Epithelial cell of prostate (primary cell): ENCODE measurements at regions not wholly inside any gene's neighbourhood (a gene's known extent, or its start where the extent isn't known, plus 50 kb on each side); places are given as distances from the start of the nearest gene placed in this dataset.

Experiments used
- DNase-seq: peaks from one replicate; pipeline ENCODE4 v3.0.0-alpha.2; 2011; ENCODE audit warnings: low read depth, low spot score
- H3K27ac ChIP-seq: fragments of 450-650 bp; 2 replicates; pipeline ENCODE4 v1.5.1; 2017; ENCODE audit warnings: mild to moderate bottlenecking

GRCh38 chr10:112047674-112048073 is 135.9 kb downstream of the GPAM start:
- DNase-seq = no peak
- H3K27ac ChIP-seq = no peak overlapping the region

- DNase-seq = no peak
- H3K27ac ChIP-seq = no peak overlapping the region
These were observed 131.4 kb downstream of the GPAM start for GRCh38 chr10:112052166-112052565.

GRCh38 chr10:112053895-112054294 is 129.7 kb downstream of the GPAM start:
- no peak overlapping the region for H3K27ac ChIP-seq
- no peak for DNase-seq

- no peak overlapping the region for H3K27ac ChIP-seq
- DNase-seq = no peak
These were observed 129.0 kb downstream of the GPAM start for GRCh38 chr10:112054516-112054915.

- DNase-seq = no peak
- no peak overlapping the region for H3K27ac ChIP-seq
These were observed 126.5 kb downstream of the GPAM start for GRCh38 chr10:112057072-112057471.

- H3K27ac ChIP-seq = no peak overlapping the region
- no peak for DNase-seq
These were observed 124.3 kb downstream of the GPAM start for GRCh38 chr10:112059220-112059619.

GRCh38 chr10:112071596-112072133 is 111.9 kb downstream of the GPAM start:
- peak; percentile 55 for DNase-seq
- H3K27ac ChIP-seq = peak overlapping the region; percentile 31

- no peak overlapping the region for H3K27ac ChIP-seq
- no peak for DNase-seq
These were observed 105.6 kb downstream of the GPAM start for GRCh38 chr10:112078003-112078402.

GRCh38 chr10:112080231-112080630 is 103.3 kb downstream of the GPAM start:
- no peak for DNase-seq

GRCh38 chr10:112082120-112082519 is 101.4 kb downstream of the GPAM start:
- H3K27ac ChIP-seq = no peak overlapping the region
- DNase-seq = no peak

More at GRCh38 chr10:112080231-112080630, 103.3 kb downstream of the GPAM start:
- no peak overlapping the region for H3K27ac ChIP-seq

GRCh38 chr10:112083472-112083871 is 100.1 kb downstream of the GPAM start:
- H3K27ac ChIP-seq = no peak overlapping the region
- DNase-seq = no peak

- no peak overlapping the region for H3K27ac ChIP-seq
- DNase-seq = no peak
These were observed 95.6 kb downstream of the GPAM start for GRCh38 chr10:112087953-112088456.

GRCh38 chr10:112091703-112092102 is 91.9 kb downstream of the GPAM start:
- H3K27ac ChIP-seq = no peak overlapping the region
- DNase-seq = no peak

GRCh38 chr10:112092519-112092918 is 91.0 kb downstream of the GPAM start:
- no peak for DNase-seq
- H3K27ac ChIP-seq = no peak overlapping the region

- DNase-seq = no peak
These were observed 88.6 kb downstream of the GPAM start for GRCh38 chr10:112094984-112095383.

GRCh38 chr10:112095731-112096130 is 87.8 kb downstream of the GPAM start:
- H3K27ac ChIP-seq = no peak overlapping the region
- no peak for DNase-seq

More at GRCh38 chr10:112094984-112095383, 88.6 kb downstream of the GPAM start:
- H3K27ac ChIP-seq = no peak overlapping the region

- no peak for DNase-seq
- H3K27ac ChIP-seq = no peak overlapping the region
These were observed 84.9 kb downstream of the GPAM start for GRCh38 chr10:112098682-112099081.
